ENCODE measurements at regions not wholly inside any gene's neighbourhood (a gene's known extent, or its start where the extent isn't known, plus 50 kb on each side); places are given as distances from the start of the nearest gene placed in this dataset.
A peak's percentile ranks its signal among the peaks of the same experiment; 100 is the strongest.

- DNase-seq, result no peak
These were observed 107.9 kb upstream of the ZNF366 start for GRCh38 chr5:72615061-72615460.

- no peak for DNase-seq
These were observed 106.3 kb upstream of the ZNF366 start for GRCh38 chr5:72613515-72613914.

- no peak for DNase-seq
These were observed 105.6 kb upstream of the ZNF366 start for GRCh38 chr5:72612810-72613209.

- peak; percentile 4 for DNase-seq
These were observed 104.0 kb upstream of the ZNF366 start for GRCh38 chr5:72611118-72611730.

GRCh38 chr5:72608926-72609325 lies 101.7 kb upstream of the ZNF366 start:
- no peak for DNase-seq

- DNase-seq, result no peak
These were observed 101.1 kb upstream of the ZNF366 start for GRCh38 chr5:72608297-72608696.

- no peak for DNase-seq
These were observed 100.2 kb upstream of the ZNF366 start for GRCh38 chr5:72607381-72607780.

GRCh38 chr5:72606525-72606924 lies 99.3 kb upstream of the ZNF366 start:
- no peak for DNase-seq

GRCh38 chr5:72605632-72606031 lies 98.4 kb upstream of the ZNF366 start:
- no peak for DNase-seq

GRCh38 chr5:72604798-72605154 lies 97.6 kb upstream of the ZNF366 start:
- no peak for DNase-seq

GRCh38 chr5:72604111-72604797 lies 97.0 kb upstream of the ZNF366 start:
- DNase-seq, result no peak

GRCh38 chr5:72602696-72603685 lies 95.8 kb upstream of the ZNF366 start:
- no peak for DNase-seq

GRCh38 chr5:72601861-72602260 lies 94.7 kb upstream of the ZNF366 start:
- DNase-seq, result no peak

- no peak for DNase-seq
These were observed 93.3 kb upstream of the ZNF366 start for GRCh38 chr5:72600391-72600981.

GRCh38 chr5:72599519-72600370 lies 92.5 kb upstream of the ZNF366 start:
- no peak for DNase-seq

- DNase-seq, result no peak
These were observed 91.8 kb upstream of the ZNF366 start for GRCh38 chr5:72599065-72599433.

- DNase-seq, result no peak
These were observed 91.3 kb upstream of the ZNF366 start for GRCh38 chr5:72598401-72599064.

- DNase-seq, result no peak
These were observed 90.3 kb upstream of the ZNF366 start for GRCh38 chr5:72597456-72597948.

GRCh38 chr5:72596956-72597355 lies 89.7 kb upstream of the ZNF366 start:
- DNase-seq, result no peak

- DNase-seq, result no peak
These were observed 81.4 kb upstream of the ZNF366 start for GRCh38 chr5:72588640-72589039.

- DNase-seq, result no peak
These were observed 80.6 kb upstream of the ZNF366 start for GRCh38 chr5:72587661-72588308.

Data from effector CD8-positive, alpha-beta T cell (primary cell).